Left ventricle myocardium inferior (tissue), 1 donor: ENCODE measurements at regions not wholly inside any gene's neighbourhood (a gene's known extent, or its start where the extent isn't known, plus 50 kb on each side); places are given as distances from the start of the nearest gene placed in this dataset.

Experiments used
- DNase-seq: peaks from one replicate; pipeline ENCODE4 v3.0.0-alpha.2; 2020
- H3K27ac ChIP-seq: fragments of 200-600 bp; replicated peaks from 2 replicates; pipeline ENCODE4 v1.8.0; 2021
- H3K27me3 ChIP-seq: fragments of 200-600 bp; 2 replicates; pipeline ENCODE4 v1.8.0; 2021; ENCODE audit warnings: low read depth
- H3K36me3 ChIP-seq: fragments of 200-600 bp; 2 replicates; pipeline ENCODE4 v1.8.0; 2021
- H3K4me1 ChIP-seq: fragments of 200-600 bp; 2 replicates; pipeline ENCODE4 v1.8.0; 2021
- H3K4me3 ChIP-seq: fragments of 200-600 bp; 2 replicates; pipeline ENCODE4 v1.8.0; 2021; ENCODE audit warnings: mild to moderate bottlenecking, moderate library complexity
- H3K9me3 ChIP-seq: fragments of 200-600 bp; replicated peaks from 2 replicates; pipeline ENCODE4 v1.8.0; 2021
- intact Hi-C: fragments of 100-400 bp; cut with micrococcal nuclease; formaldehyde crosslinking; loops from one replicate; pipeline ENCODE4 v1.11.0; 2022
- TF ChIP-seq, protein P1 (sequence below): fragments of 200-600 bp; IDR thresholded peaks from 2 replicates; pipeline ENCODE4 v1.8.0; 2021; ENCODE audit warnings: antibody characterized with exemption, mild to moderate bottlenecking, borderline replicate concordance
- donor health status: DM: no; HTN: yes; CAD: no; lungs with severe emphysema.

DNA sequence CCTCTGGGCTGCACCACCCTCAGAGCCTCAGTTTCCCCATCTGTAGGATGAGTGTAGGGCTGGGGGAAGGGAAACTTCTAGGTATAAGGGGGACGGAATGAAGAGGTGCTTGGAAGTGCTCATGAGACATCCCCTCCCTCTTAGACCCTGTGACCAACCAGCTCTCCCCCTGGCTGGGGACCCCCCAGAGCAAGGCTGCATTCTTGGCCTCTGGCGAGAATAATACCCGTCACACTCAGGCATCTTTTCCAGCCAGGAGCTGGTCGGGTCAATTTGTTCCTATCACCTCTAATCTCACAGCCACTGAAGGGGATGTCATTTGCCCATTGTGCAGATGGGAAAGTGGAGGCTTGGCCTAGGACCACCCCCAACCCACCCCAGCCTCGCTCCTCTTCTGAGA lies 443.0 kb downstream of the PTPRU start:
- Histone ChIP-seq H3K9me3 (no peaks in the 10 kb centered on the region), H3K4me3 (no peak overlapping the region), H3K27me3 (peaks cover 27% of the 10 kb centered on the region), H3K4me1 (peaks cover 20% of the 10 kb centered on the region), H3K36me3 (no peaks in the 10 kb centered on the region), H3K27ac (no peak overlapping the region)
- intact Hi-C loops = no loop called here
- TF ChIP-seq, protein P1, sequence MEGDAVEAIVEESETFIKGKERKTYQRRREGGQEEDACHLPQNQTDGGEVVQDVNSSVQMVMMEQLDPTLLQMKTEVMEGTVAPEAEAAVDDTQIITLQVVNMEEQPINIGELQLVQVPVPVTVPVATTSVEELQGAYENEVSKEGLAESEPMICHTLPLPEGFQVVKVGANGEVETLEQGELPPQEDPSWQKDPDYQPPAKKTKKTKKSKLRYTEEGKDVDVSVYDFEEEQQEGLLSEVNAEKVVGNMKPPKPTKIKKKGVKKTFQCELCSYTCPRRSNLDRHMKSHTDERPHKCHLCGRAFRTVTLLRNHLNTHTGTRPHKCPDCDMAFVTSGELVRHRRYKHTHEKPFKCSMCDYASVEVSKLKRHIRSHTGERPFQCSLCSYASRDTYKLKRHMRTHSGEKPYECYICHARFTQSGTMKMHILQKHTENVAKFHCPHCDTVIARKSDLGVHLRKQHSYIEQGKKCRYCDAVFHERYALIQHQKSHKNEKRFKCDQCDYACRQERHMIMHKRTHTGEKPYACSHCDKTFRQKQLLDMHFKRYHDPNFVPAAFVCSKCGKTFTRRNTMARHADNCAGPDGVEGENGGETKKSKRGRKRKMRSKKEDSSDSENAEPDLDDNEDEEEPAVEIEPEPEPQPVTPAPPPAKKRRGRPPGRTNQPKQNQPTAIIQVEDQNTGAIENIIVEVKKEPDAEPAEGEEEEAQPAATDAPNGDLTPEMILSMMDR = no peak
- no peak for DNase-seq

DNA sequence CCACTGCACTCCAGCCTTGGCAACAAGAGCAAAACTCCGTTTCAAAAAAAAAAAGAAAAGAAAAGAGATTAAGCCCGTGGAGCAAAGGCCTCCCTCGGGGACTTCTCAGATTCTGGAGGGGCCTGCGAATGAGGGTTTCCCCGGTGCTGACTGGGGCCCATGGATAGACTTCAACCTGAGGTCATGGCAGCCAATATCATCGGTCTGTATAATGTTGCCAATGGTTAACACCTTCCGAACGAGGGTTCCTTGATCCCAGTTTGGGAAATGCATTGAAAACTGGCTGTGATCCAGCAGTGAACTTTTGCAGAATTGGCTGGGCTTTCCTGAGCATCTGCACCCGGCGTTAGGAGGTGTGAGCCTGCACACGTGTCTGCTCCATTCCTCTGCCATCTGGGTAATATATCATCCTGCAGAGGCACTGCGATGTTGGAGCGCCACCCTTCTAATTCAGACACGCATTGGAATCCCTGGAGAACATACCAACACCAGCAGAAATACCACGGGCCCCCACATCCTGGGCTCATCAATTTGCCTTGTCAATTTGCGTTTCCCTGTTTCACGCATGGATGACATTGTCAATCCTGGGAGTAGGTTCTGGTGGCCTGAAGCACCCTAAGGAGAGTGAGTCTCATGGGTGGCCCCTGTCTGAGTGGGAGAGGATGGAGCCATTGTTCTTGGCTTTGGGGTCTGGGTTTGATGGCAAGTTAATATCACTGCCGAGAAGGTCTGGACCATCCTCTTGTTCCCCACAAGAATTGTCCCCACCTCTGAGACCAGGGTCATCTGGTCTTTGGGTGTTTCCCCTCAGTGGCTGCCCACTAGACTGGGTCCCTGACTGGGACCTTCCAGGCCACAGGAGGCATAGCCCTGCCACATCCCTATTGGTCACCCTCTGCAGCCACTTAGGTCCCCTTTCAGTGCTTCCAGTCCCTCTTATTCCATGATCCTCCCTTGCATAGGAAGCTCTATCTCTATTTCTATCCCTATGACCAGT lies 441.0 kb downstream of the PTPRU start:
- no peak overlapping the region for H3K27ac ChIP-seq
- H3K36me3 ChIP-seq = no peaks in the 10 kb centered on the region
- DNase-seq = no peak
- H3K9me3 ChIP-seq = no peaks in the 10 kb centered on the region
- H3K4me1 ChIP-seq = peaks cover 11% of the 10 kb centered on the region
- intact Hi-C loops = no loop called here
- peaks cover 16% of the 10 kb centered on the region for H3K27me3 ChIP-seq
- TF ChIP-seq, protein P1 = no peak
- H3K4me3 ChIP-seq = no peak overlapping the region

GRCh38 chr1:29676496-29676895 lies 440.2 kb downstream of the PTPRU start:
- peaks cover 10% of the 10 kb centered on the region for H3K4me1 ChIP-seq
- intact Hi-C loops = no loop called here
- H3K27me3 ChIP-seq = peaks cover 15% of the 10 kb centered on the region
- no peak for DNase-seq
- no peaks in the 10 kb centered on the region for H3K9me3 ChIP-seq
- H3K36me3 ChIP-seq = no peaks in the 10 kb centered on the region
- no peak overlapping the region for H3K4me3 ChIP-seq
- TF ChIP-seq, protein P1 = no peak
- H3K27ac ChIP-seq = no peak overlapping the region

GRCh38 chr1:29675481-29676263 lies 439.4 kb downstream of the PTPRU start:
- Histone ChIP-seq H3K4me1 (peaks cover 10% of the 10 kb centered on the region), H3K27me3 (peaks cover 23% of the 10 kb centered on the region), H3K36me3 (no peaks in the 10 kb centered on the region), H3K27ac (no peak overlapping the region), H3K9me3 (no peaks in the 10 kb centered on the region), H3K4me3 (no peak overlapping the region)
- TF ChIP-seq, protein P1 = no peak
- intact Hi-C loops = no loop called here
- DNase-seq = no peak

GRCh38 chr1:29674627-29675326 lies 438.5 kb downstream of the PTPRU start:
- H3K27ac ChIP-seq = no peak overlapping the region
- DNase-seq = no peak
- no peaks in the 10 kb centered on the region for H3K36me3 ChIP-seq
- intact Hi-C loops = no loop called here
- peaks cover 10% of the 10 kb centered on the region for H3K4me1 ChIP-seq
- no peaks in the 10 kb centered on the region for H3K9me3 ChIP-seq
- H3K4me3 ChIP-seq = no peak overlapping the region
- TF ChIP-seq, protein P1 = no peak
- peaks cover 27% of the 10 kb centered on the region for H3K27me3 ChIP-seq
